Upper lobe of left lung (tissue), 6 donors: ENCODE measurements at regions not wholly inside any gene's neighbourhood (a gene's known extent, or its start where the extent isn't known, plus 50 kb on each side); places are given as distances from the start of the nearest gene placed in this dataset.

Experiments used
- ATAC-seq, 2 donors: fragments of 200-7000 bp; cut with Tn5 transposase; one replicate each; pipeline ENCODE4 v1.9.1; 2022; ENCODE audit warnings: mild to moderate bottlenecking in 2 of 2, moderate library complexity in 2 of 2; ENCODE audit not compliant: low FRiP score in 2 of 2
- DNase-seq, 2 donors: peaks; one replicate each; pipeline ENCODE4 v3.0.0-alpha.2; 2019 to 2020
- H3K27ac ChIP-seq, 4 donors: fragments of 200-600 bp; sonication (generic); one replicate each; pipeline ENCODE4 v1.5.1; 2016 to 2019
- H3K27me3 ChIP-seq, 4 donors: fragments of 200-600 bp; sonication (generic); one replicate each; pipeline ENCODE4 v1.5.1; 2017 to 2019
- H3K36me3 ChIP-seq, 4 donors: fragments of 200-600 bp; sonication (generic); one replicate each; pipeline ENCODE4 v1.5.1; 2016 to 2019
- H3K4me1 ChIP-seq, 4 donors: fragments of 200-600 bp; sonication (generic); one replicate each; pipeline ENCODE4 v1.5.1; 2018 to 2019
- H3K4me3 ChIP-seq, 4 donors: fragments of 200-600 bp; sonication (generic); one replicate each; pipeline ENCODE4 v1.5.1; 2017 to 2019; ENCODE audit warnings: mild to moderate bottlenecking in 2 of 4, moderate library complexity in 1 of 4
- H3K9me3 ChIP-seq, 4 donors: fragments of 200-600 bp; sonication (generic); one replicate each; pipeline ENCODE4 v1.5.1; 2018 to 2019
- CTCF ChIP-seq, 6 experiments: fragments of 450-650 bp in 4 of 6; fragments of 200-600 bp in 2 of 6; sonication (generic) in 2 of 6; IDR thresholded peaks; one replicate each; pipeline ENCODE4 v1.5.1; 2016 to 2019; ENCODE audit warnings: antibody characterized with exemption in 6 of 6
- EP300 ChIP-seq, 4 donors: sonication (generic); formaldehyde crosslinking; IDR thresholded peaks; one replicate each; pipeline ENCODE4 v1.5.1; 2017; ENCODE audit warnings: antibody characterized with exemption in 4 of 4, control low read depth in 2 of 4
- POLR2A ChIP-seq, 4 donors: fragments of 450-650 bp; IDR thresholded peaks; one replicate each; pipeline ENCODE4 v1.5.1; 2016 to 2017; ENCODE audit warnings: antibody characterized with exemption in 4 of 4, mild to moderate bottlenecking in 2 of 4
- POLR2AphosphoS5 ChIP-seq, 2 donors: sonication (generic); formaldehyde crosslinking; IDR thresholded peaks; one replicate each; pipeline ENCODE4 v1.5.1; 2017; ENCODE audit warnings: antibody characterized with exemption in 2 of 2
- WGBS, 2 donors: methylation state at CpG; one replicate each; pipeline ENCODE4 v1.1.5; 2017 to 2018; 5-methylcytosine and 5-hydroxymethylcytosine counted together
- donor health status: DM: no; HTN: no; CAD: no; lungs with moderate emphysema.
- donor health status: DM: no; HTN: yes; CAD: no; lungs with severe emphysema.

- H3K4me3 ChIP-seq, result no peak overlapping the region
- H3K36me3 ChIP-seq, result no peaks in the 10 kb centered on the region
- H3K9me3 ChIP-seq, result no peaks in the 10 kb centered on the region
- no peaks in the 10 kb centered on the region for H3K4me1 ChIP-seq
- no peak overlapping the region for H3K27ac ChIP-seq
- DNase-seq (no peak), ATAC-seq (no peak)
- H3K27me3 ChIP-seq, result no peaks in the 10 kb centered on the region
- TF ChIP-seq CTCF (IDR thresholded peaks at IDR 0.05) (no peak), POLR2AphosphoS5 (IDR thresholded peaks at IDR 0.05) (no peak), EP300 (IDR thresholded peaks at IDR 0.05) (no peak)
- WGBS, 2 donors, result 51 to 53% methylated on average over 4 of the region's 4 CpGs
Measured at GRCh38 chrX:84737471-84737871, 235.2 kb upstream of the HDX start.

- H3K27me3 ChIP-seq, result no peaks in the 10 kb centered on the region
- no peaks in the 10 kb centered on the region for H3K4me1 ChIP-seq
- no peak for TF ChIP-seq CTCF (IDR thresholded peaks at IDR 0.05)
- TF ChIP-seq POLR2A (IDR thresholded peaks at IDR 0.05), result no peak
- no peak for TF ChIP-seq POLR2AphosphoS5 (IDR thresholded peaks at IDR 0.05)
- TF ChIP-seq EP300 (IDR thresholded peaks at IDR 0.05), result no peak
- H3K27ac ChIP-seq, result no peak overlapping the region
- no peak for DNase-seq
- no peaks in the 10 kb centered on the region for H3K9me3 ChIP-seq
- H3K36me3 ChIP-seq, result no peaks in the 10 kb centered on the region
- WGBS, 2 donors, result 67 to 91% methylated on average over 5 of the region's 5 CpGs
- H3K4me3 ChIP-seq, result no peak overlapping the region
- ATAC-seq, result no peak
Measured at GRCh38 chrX:84747516-84747915, 245.3 kb upstream of the HDX start.

- WGBS, 2 donors, result 75 to 82% methylated on average over 6 of the region's 6 CpGs
- Histone ChIP-seq H3K4me1 (no peaks in the 10 kb centered on the region), H3K4me3 (no peak overlapping the region), H3K27me3 (no peaks in the 10 kb centered on the region), H3K36me3 (no peaks in the 10 kb centered on the region), H3K27ac (no peak overlapping the region), H3K9me3 (no peaks in the 10 kb centered on the region)
- ATAC-seq, result no peak
- DNase-seq, result no peak
- TF ChIP-seq POLR2AphosphoS5 (IDR thresholded peaks at IDR 0.05) (no peak), EP300 (IDR thresholded peaks at IDR 0.05) (no peak), POLR2A (IDR thresholded peaks at IDR 0.05) (no peak), CTCF (IDR thresholded peaks at IDR 0.05) (no peak)
Measured at GRCh38 chrX:84748965-84749656, 246.9 kb upstream of the HDX start.

- H3K4me3 ChIP-seq, result no peak overlapping the region
- no peak overlapping the region for H3K27ac ChIP-seq
- no peak for ATAC-seq
Measured at GRCh38 chrX:84760560-84760959, 243.1 kb upstream of the APOOL start.

More at GRCh38 chrX:84760560-84760959, 243.1 kb upstream of the APOOL start:
- no peaks in the 10 kb centered on the region for H3K27me3 ChIP-seq
- no peak for TF ChIP-seq CTCF (IDR thresholded peaks at IDR 0.05)
- TF ChIP-seq POLR2AphosphoS5 (IDR thresholded peaks at IDR 0.05), result no peak
- TF ChIP-seq EP300 (IDR thresholded peaks at IDR 0.05), result no peak
- TF ChIP-seq POLR2A (IDR thresholded peaks at IDR 0.05), result no peak
- H3K4me1 ChIP-seq, result no peaks in the 10 kb centered on the region
- DNase-seq, result no peak
- WGBS, 2 donors, result 86% methylated on average over 1 of the region's 1 CpG; no CpG with 5 or more reads in 1 of the 2 donors
- H3K36me3 ChIP-seq, result no peaks in the 10 kb centered on the region
- no peaks in the 10 kb centered on the region for H3K9me3 ChIP-seq
